NT2/D1 (cell line): ENCODE measurements at regions not wholly inside any gene's neighbourhood (a gene's known extent, or its start where the extent isn't known, plus 50 kb on each side); places are given as distances from the start of the nearest gene placed in this dataset.

Experiments used
- SUZ12 ChIP-seq: IDR thresholded peaks from 2 replicates; pipeline ENCODE4 v1.6.1; 2011; ENCODE audit not compliant: insufficient read length, insufficient read depth; ENCODE audit errors: extremely low read depth
- YY1 ChIP-seq: IDR thresholded peaks from 2 replicates; pipeline ENCODE4 v1.6.1; 2011; ENCODE audit not compliant: insufficient read length, insufficient read depth
- ZNF274 ChIP-seq: IDR thresholded peaks from 2 replicates; pipeline ENCODE4 v1.6.1; 2011; ENCODE audit warnings: mild to moderate bottlenecking, low read depth, low read length

DNA sequence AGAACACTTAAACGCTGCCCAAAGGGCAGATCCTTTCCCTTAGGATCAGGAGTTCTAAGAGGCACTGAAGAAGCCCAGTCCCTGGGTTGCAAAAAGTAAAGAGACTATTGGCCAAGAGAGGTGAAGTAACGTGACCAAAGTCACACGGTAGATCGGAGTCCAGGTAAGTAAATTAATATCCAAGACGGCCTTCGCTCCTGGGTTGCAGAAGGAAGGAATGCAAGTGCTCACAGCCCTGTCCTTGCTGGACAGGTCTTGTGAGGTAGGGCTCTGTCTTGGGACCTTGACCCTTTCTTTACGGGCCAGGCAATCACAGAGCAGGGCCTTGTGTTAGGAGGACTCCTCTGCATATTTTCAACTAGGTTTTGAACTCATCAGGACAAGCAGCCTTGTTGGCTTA is 243.7 kb upstream of the PDE10A start:
- TF ChIP-seq ZNF274 = no peak
- TF ChIP-seq YY1 = no peak
- no peak for TF ChIP-seq SUZ12
